ENCODE measurements at regions not wholly inside any gene's neighbourhood (a gene's known extent, or its start where the extent isn't known, plus 50 kb on each side); places are given as distances from the start of the nearest gene placed in this dataset.

DNA sequence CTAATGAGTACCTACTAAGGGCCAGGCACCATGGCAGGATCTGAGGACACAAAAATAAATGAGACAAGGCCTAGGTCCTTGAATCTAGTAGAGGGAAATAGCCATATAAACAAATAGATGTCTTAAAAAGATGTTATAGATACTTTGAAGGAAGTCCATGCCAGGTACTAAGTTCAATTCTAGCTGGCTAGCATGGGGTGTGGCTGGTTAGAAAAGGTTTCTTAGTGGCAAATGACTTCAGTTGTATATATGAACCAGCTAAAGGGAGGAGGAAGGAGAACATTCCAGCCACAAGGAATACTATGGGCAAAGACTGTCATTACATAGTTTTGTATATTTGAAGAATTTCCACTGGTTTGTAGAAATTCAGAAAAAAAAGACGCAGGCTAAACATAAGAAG, 133.6 kb upstream of the BMP4 start:
- DNase-seq (ENCODE audit: low read depth, low spot score) = no peak

GRCh38 chr14:54094765-54095164, 138.1 kb upstream of the BMP4 start:
- DNase-seq (ENCODE audit: low read depth, low spot score) = no peak

DNA sequence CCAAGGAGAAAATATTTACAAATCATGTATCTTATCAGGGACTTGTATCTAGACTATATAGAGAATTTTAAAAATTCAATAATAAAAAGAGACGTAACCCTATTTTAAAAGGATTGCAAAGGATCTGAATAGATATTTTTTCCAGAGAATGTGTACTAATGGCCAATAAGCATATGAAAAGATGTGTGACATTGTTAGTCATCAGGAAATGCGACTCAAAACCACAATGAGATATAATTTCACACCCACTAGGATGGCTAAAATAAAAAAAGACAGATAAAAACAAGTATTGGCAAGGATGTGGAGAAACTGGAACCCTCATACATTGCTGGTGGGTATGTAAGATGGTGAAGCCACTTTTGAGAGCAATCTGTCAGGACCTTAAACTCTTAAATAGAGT, 141.9 kb upstream of the BMP4 start:
- DNase-seq (ENCODE audit: low read depth, low spot score) = no peak

DNA sequence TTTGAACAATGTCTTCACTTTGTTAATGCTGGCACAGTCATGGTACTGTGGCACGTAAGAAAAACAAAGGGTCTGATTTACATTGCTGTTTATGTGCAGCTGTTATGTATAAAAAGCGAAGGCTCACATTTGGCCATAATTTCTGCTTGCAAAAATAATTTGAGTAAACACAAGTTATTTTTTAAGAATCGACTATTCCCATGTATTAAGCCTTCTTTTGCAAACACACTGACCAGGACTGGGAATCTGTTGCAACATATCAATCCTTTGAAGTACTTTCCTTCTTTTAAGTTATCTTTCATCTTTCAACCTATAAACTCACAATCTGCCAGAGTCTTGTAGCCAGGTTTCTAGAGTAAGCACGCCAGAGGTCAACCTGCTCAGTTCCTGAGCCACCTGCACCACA, 145.4 kb upstream of the BMP4 start:
- no peak for DNase-seq (ENCODE audit: low read depth, low spot score)

GRCh38 chr14:54102530-54102929, 145.9 kb upstream of the BMP4 start:
- no peak for DNase-seq (ENCODE audit: low read depth, low spot score)

DNA sequence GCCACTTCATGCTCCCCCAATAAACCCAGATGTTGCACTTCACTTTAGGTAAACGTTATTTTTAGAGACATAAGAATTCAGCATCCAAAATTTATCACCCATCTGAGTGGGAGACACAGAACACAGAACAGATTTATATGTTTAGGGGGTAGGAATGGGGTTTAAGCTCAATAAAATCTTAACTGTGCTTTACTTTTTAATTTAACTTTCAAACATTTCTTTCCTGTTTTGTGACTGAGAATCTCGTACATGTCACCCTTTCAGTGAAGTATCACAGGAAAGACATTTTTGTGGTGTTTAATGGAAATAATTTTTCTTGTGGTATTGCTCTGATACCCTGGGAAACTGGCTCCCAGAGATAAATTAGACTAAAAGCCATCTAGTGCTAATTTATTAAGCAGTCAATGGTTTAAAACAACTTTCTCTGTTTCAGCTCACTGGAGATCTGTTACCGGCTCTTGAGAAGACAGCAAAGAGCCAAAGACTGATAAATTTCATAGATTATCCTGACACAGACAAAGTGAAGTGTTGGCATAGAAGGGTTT, 148.0 kb upstream of the BMP4 start:
- DNase-seq (ENCODE audit: low read depth, low spot score) = no peak

DNA sequence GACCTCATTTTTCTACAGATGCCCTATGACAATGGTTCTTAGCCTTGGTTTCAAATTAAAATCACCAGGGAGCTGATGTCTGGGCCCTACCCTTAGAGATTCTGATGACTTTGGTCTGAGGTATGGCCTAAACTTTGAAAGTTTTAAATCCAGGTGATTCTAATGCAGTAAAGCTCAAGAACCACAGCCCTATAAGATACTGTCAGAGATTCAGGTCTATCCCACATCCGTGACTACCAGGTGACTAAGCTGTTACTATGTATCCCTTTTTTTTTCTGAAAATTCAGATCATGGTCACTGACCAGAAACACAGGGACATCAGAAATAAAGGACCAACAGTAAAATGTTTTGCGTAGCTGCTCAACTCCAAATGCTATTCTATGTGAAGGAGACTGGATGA, 148.8 kb upstream of the BMP4 start:
- DNase-seq (ENCODE audit: low read depth, low spot score) = no peak

- DNase-seq (ENCODE audit: low read depth, low spot score) = no peak
These were observed 149.3 kb upstream of the BMP4 start for GRCh38 chr14:54105898-54106297.

- DNase-seq (ENCODE audit: low read depth, low spot score) = no peak
These were observed 150.2 kb upstream of the BMP4 start for GRCh38 chr14:54106661-54107377.

DNA sequence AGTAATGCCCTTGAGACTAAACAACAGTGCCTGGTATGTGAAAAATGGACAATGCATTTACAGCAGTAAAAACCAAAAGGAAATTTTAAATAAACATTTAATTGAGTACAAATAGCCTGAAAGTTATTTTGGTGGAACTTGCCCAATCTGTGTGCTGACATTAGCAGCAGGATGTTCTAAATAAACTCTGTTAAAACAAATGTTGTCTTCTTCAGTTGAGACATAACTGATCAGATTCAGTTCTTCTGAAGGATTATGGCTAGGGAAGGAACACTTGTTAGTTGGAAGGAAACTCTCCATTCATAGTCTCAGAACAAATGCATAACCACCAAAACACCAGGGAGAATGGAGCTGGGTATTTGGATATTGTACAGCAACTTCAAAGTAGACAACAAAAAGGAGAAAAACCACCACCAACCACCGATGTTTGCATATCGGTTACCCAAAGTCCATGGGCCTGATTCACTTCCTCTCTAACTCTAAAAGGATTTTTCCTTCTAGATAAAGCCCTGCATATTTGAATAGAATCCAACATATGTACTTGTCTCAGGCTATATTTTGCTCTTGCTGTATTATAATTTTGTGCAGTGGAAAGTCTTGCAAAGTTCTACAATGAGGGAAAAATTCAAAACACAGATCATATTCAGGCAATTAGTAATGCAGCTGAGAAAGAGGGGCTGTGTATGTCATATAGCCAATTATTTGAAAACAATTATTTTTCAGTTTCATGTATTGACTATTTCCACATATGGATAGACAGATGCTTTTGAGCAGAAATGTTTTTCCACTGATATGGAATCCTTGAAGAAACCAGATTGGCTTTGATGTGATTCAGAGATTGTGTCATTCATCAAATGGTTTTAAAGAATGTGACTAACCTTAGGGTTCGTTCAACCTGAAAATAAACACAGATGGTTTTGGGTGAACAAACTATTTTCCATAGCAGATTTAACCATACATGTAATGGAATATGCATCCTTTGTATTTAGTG, 152.2 kb upstream of the BMP4 start:
- peak; percentile 17 for DNase-seq (ENCODE audit: low read depth, low spot score)

GRCh38 chr14:54109521-54110120, 153.0 kb upstream of the BMP4 start:
- no peak for DNase-seq (ENCODE audit: low read depth, low spot score)

- no peak for DNase-seq (ENCODE audit: low read depth, low spot score)
These were observed 158.3 kb upstream of the BMP4 start for GRCh38 chr14:54114941-54115340.

DNA sequence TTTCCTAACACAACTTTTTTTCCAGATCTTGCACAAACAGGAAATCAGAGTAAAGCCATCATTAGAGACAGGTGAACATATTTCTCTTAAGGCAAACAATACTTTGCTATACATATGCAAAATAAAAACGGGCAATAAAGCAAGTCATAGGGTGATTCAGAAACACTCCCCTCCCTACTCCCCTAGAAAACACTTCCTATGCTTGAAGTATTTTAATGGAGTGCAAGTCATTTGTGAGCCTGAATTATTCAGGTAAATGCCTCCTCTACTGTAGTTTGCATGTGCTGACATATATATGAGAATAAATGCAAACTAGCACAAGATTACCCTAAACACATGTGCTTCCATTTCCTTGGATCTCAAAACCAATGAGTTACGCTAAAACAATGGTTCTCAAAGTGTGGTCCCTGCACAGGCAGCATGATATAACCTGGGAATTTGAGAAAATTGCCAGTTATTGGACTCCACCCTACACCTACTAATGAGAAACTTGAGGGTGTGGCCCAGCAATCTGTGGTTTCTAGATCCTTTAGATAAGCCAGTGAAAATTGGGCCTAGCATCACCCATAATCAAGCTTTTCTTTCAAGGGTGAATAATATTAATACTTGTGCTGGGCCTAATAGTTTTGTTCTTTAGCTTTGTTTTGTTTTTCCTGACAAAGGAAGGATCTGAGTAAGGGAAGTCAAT, 159.7 kb upstream of the BMP4 start:
- DNase-seq (ENCODE audit: low read depth, low spot score) = no peak

DNA sequence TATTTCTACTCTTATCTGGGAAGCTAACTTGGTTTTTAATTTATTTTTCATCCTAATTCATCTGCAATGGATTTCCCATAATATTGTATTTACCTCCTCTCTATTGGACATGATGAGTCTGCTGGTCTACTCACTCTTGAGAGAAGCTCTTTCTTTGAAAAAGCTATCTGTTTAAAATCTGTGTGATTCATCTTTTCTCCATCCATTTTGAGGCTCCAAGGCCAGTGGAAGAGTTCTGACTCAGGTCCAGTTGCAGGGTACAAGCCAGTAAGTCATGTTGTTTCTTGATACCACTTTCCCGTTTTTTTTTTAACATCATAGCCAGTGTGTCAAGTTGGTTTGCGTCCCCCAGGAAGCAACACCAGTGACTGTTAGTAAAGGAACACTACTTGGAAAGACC, 160.3 kb upstream of the BMP4 start:
- DNase-seq (ENCODE audit: low read depth, low spot score) = no peak

- DNase-seq (ENCODE audit: low read depth, low spot score) = no peak
These were observed 160.8 kb upstream of the BMP4 start for GRCh38 chr14:54117396-54117795.

GRCh38 chr14:54117924-54118323, 161.3 kb upstream of the BMP4 start:
- no peak for DNase-seq (ENCODE audit: low read depth, low spot score)

DNA sequence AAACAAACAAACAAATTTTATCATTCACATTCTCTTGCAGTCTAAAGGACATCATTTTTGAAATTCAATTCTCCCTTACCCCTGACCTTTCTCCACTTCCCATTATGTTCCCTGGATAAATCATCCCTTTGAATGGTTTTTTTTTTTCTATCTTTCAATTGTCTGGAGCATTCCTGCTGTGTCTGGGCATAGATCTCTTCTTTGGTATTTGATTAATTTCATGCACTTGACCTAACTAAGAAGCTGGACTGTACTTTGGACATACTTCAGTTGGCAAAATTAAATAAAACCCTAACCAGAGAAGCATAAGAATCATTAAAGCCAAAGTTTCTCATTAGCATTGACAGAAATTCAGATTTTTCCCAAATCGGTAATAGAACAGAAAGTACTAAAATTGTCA, 163.6 kb upstream of the BMP4 start:
- DNase-seq (ENCODE audit: low read depth, low spot score) = no peak

DNA sequence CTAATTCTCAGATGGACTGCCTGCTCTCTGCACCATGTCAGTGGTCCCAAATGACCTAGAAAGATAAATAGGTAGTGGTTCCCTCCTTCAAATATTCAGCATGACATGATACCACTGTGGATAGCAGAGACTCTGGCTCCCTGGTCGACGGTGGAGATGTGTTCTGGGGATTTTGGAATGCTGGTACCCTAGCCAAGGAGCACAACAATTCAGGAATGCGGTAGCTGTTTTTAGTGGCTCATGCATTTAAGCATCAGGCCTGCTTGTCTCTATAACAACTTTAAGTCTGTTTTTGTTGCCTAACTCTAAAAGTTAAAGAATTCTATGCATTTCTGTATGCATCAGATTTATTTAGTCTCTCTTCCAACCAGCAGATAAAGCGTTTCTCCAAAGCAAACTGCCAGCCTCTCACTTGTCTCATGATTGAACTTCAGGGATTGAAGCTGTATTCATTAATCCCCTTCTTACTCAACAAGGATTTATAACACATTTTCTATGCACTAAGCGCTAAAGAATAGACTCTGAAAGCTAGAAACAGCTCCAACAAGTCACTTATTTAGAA, 164.9 kb upstream of the BMP4 start:
- DNase-seq (ENCODE audit: low read depth, low spot score) = no peak

GRCh38 chr14:54123841-54124240, 167.2 kb upstream of the BMP4 start:
- DNase-seq (ENCODE audit: low read depth, low spot score) = no peak

DNA sequence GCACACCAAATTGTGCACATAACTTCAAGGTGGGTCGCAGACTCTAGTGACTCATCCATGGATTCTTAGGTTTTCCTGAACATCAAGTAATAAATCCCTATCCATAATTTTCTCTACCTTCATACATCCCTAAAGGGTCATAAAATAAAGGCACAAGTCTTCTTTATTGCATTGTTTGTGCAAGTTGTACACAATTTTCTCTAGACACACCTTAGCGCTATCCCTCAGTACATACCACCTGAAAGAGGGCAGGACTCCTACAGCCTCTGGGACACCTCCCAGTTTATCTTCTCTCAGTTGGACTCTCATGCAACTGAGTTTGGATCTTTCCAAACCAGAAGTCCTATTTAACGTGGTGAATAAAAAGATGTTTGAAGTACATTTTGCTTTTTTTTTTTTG, 168.5 kb upstream of the BMP4 start:
- no peak for DNase-seq (ENCODE audit: low read depth, low spot score)

- no peak for DNase-seq (ENCODE audit: low read depth, low spot score)
These were observed 170.3 kb upstream of the BMP4 start for GRCh38 chr14:54126947-54127346.
